ENCODE measurements at regions not wholly inside any gene's neighbourhood (a gene's known extent, or its start where the extent isn't known, plus 50 kb on each side); places are given as distances from the start of the nearest gene placed in this dataset.

- no peak for ATAC-seq (replicated peaks)
- DNase-seq = no peak
- Mint-ChIP-seq H3K27me3 (no peaks in the 10 kb centered on the region), H3K27ac (no peak overlapping the region), H3K9me3 (peaks cover 0 to 1% of the 10 kb centered on the region in 2 donors), H3K4me3 (no peak overlapping the region), H3K4me1 (no peaks in the 10 kb centered on the region), H3K36me3 (no peaks in the 10 kb centered on the region)
These were observed 107.6 kb downstream of the MSX2 start for GRCh38 chr5:174832025-174832424.

DNA sequence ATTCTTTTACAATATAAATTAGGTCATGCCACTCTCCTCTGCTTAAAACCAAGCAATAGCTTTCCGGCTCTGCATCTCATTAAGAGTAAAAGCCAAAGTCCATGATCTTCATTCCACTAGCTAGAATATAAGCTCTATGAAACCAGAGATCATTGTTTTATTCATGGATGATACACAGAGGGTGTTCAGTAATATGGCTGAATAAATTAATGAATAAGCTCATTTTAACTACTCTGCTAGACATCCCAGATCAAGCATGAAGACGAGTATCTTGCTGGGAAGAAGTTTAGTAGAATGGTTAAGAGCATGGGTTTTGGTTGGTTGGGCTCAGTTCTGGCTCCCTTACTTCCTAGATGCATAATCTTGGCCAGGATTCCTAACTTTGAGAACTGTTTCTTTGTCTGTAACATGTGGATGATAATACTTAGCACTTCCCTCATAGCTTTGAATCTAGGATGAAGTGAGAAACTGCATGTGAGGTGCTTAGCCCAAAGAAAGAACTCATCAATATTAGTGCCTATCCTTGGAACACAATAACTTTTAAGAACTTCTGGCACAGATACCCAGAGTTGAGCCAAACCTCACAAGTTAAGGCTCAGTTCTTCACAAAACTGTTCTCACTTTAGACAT lies 106.8 kb downstream of the MSX2 start:
- ATAC-seq (replicated peaks) (no peak), DNase-seq (no peak)
- no peak overlapping the region for H3K27ac Mint-ChIP-seq
- peaks cover 0 to 1% of the 10 kb centered on the region in 2 donors for H3K9me3 Mint-ChIP-seq
- no peaks in the 10 kb centered on the region for H3K27me3 Mint-ChIP-seq
- H3K4me1 Mint-ChIP-seq = no peaks in the 10 kb centered on the region
- H3K36me3 Mint-ChIP-seq = no peaks in the 10 kb centered on the region
- no peak overlapping the region for H3K4me3 Mint-ChIP-seq

DNA sequence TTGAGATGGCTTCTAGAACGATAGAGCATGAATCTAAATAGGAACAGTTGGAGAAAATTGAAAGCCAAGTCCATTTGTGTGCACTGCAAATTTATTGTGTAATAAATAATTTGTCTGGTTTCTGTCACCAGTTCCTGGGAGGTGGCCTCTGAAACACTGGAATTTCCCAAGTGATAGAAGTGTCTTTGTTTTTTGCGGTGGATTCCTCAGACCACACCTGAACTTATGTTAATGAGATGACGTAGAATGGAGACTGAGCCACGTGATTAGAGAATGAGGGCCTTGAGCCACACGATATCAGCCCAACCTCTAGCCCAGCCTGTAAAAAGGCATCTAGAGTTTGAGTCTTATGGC lies 105.1 kb downstream of the MSX2 start:
- Mint-ChIP-seq H3K9me3 (no peaks in the 10 kb centered on the region), H3K27me3 (no peaks in the 10 kb centered on the region), H3K36me3 (no peaks in the 10 kb centered on the region), H3K4me3 (no peak overlapping the region), H3K4me1 (no peaks in the 10 kb centered on the region), H3K27ac (no peak overlapping the region)
- ATAC-seq (replicated peaks) = no peak
- no peak for DNase-seq

GRCh38 chr5:174828804-174829510 lies 104.6 kb downstream of the MSX2 start:
- H3K27me3 Mint-ChIP-seq = no peaks in the 10 kb centered on the region
- no peak for ATAC-seq (replicated peaks)
- no peaks in the 10 kb centered on the region for H3K4me1 Mint-ChIP-seq
- no peak overlapping the region for H3K27ac Mint-ChIP-seq
- H3K36me3 Mint-ChIP-seq = no peaks in the 10 kb centered on the region
- DNase-seq = no peak
- no peak overlapping the region for H3K4me3 Mint-ChIP-seq
- no peaks in the 10 kb centered on the region for H3K9me3 Mint-ChIP-seq

GRCh38 chr5:174827558-174827957 lies 103.2 kb downstream of the MSX2 start:
- H3K4me1 Mint-ChIP-seq = no peaks in the 10 kb centered on the region
- no peaks in the 10 kb centered on the region for H3K27me3 Mint-ChIP-seq
- H3K4me3 Mint-ChIP-seq = no peak overlapping the region
- ATAC-seq (replicated peaks) (no peak), DNase-seq (no peak)
- H3K9me3 Mint-ChIP-seq = no peaks in the 10 kb centered on the region
- no peak overlapping the region for H3K27ac Mint-ChIP-seq
- H3K36me3 Mint-ChIP-seq = no peaks in the 10 kb centered on the region

DNA sequence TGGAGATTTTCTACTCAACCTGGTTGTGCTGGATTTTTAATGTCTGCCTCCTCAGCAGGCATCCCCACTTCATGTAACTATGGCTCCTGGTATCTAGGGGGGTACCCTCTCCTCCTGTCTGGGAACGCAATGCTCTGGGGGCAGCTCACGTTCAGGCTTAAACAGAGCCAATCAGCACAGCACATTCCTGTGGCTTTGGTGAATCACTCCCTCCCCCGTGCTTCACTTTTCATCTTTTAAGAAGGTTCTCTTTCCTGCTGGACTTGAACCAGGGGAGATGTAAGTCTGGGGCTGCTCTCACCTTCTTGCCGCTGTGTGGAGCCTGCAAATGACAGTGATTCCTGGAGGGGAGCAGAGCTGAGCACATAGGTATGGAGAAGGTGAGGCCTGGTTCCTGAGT lies 101.2 kb downstream of the MSX2 start:
- no peak overlapping the region for H3K27ac Mint-ChIP-seq
- H3K27me3 Mint-ChIP-seq = peaks cover 0 to 3% of the 10 kb centered on the region in 2 donors
- H3K36me3 Mint-ChIP-seq = no peaks in the 10 kb centered on the region
- H3K9me3 Mint-ChIP-seq = peaks cover 0 to 3% of the 10 kb centered on the region in 2 donors
- H3K4me1 Mint-ChIP-seq = no peaks in the 10 kb centered on the region
- DNase-seq = no peak
- no peak for ATAC-seq (replicated peaks)
- H3K4me3 Mint-ChIP-seq = no peak overlapping the region

GRCh38 chr5:174818430-174818829 lies 94.0 kb downstream of the MSX2 start:
- DNase-seq = no peak
- H3K27me3 Mint-ChIP-seq = peaks cover 0 to 4% of the 10 kb centered on the region in 2 donors
- no peak overlapping the region for H3K27ac Mint-ChIP-seq
- H3K4me3 Mint-ChIP-seq = no peak overlapping the region
- peaks cover 9 to 12% of the 10 kb centered on the region in 2 donors for H3K9me3 Mint-ChIP-seq
- H3K36me3 Mint-ChIP-seq = peaks cover 0 to 2% of the 10 kb centered on the region in 2 donors
- no peak for ATAC-seq (replicated peaks)
- no peaks in the 10 kb centered on the region for H3K4me1 Mint-ChIP-seq

GRCh38 chr5:174817610-174818009 lies 93.2 kb downstream of the MSX2 start:
- H3K4me1 Mint-ChIP-seq = no peaks in the 10 kb centered on the region
- no peak for ATAC-seq (replicated peaks)

DNA sequence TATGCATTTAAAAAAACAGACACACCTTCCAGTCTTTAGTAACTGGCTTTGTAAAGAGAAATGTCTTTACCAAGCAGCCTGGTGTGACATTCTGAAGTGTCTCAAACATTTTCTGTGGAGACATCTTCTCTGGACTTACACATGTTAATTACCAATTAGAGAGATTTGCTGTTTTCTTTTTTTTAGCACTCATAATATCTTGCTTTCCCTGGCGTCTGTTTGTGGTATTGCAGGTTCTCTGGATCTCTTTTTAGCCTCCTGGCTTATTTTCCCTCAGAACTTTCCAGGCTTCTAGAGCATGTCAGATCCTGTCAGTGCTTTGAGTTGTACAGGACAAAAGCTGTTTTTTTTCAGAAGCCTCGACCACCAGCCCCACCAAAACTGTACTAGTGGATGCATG lies 92.5 kb downstream of the MSX2 start:
- ATAC-seq (replicated peaks) (no peak), DNase-seq (no peak)
- H3K9me3 Mint-ChIP-seq = peaks cover 9 to 12% of the 10 kb centered on the region in 2 donors
- H3K36me3 Mint-ChIP-seq = peaks cover 0 to 2% of the 10 kb centered on the region in 2 donors
- H3K4me3 Mint-ChIP-seq = no peak overlapping the region
- H3K27ac Mint-ChIP-seq = no peak overlapping the region
- no peaks in the 10 kb centered on the region for H3K4me1 Mint-ChIP-seq
- H3K27me3 Mint-ChIP-seq = peaks cover 0 to 4% of the 10 kb centered on the region in 2 donors

More at GRCh38 chr5:174817610-174818009, 93.2 kb downstream of the MSX2 start:
- peaks cover 9 to 12% of the 10 kb centered on the region in 2 donors for H3K9me3 Mint-ChIP-seq
- DNase-seq = no peak
- no peak overlapping the region for H3K4me3 Mint-ChIP-seq
- H3K36me3 Mint-ChIP-seq = peaks cover 0 to 2% of the 10 kb centered on the region in 2 donors
- H3K27me3 Mint-ChIP-seq = peaks cover 0 to 4% of the 10 kb centered on the region in 2 donors
- no peak overlapping the region for H3K27ac Mint-ChIP-seq

GRCh38 chr5:174811438-174811837 lies 87.1 kb downstream of the MSX2 start:
- H3K4me3 Mint-ChIP-seq = no peak overlapping the region
- no peak overlapping the region for H3K27ac Mint-ChIP-seq
- H3K36me3 Mint-ChIP-seq = peaks cover 0 to 2% of the 10 kb centered on the region in 2 donors
- ATAC-seq (replicated peaks) (no peak), DNase-seq (no peak)
- no peaks in the 10 kb centered on the region for H3K4me1 Mint-ChIP-seq
- H3K9me3 Mint-ChIP-seq = peaks cover 8 to 12% of the 10 kb centered on the region in 2 donors
- no peaks in the 10 kb centered on the region for H3K27me3 Mint-ChIP-seq

GRCh38 chr5:174810796-174811195 lies 86.4 kb downstream of the MSX2 start:
- no peak overlapping the region for H3K4me3 Mint-ChIP-seq
- no peaks in the 10 kb centered on the region for H3K36me3 Mint-ChIP-seq
- peaks cover 2 to 6% of the 10 kb centered on the region in 2 donors for H3K9me3 Mint-ChIP-seq
- ATAC-seq (replicated peaks) (no peak), DNase-seq (no peak)
- H3K27ac Mint-ChIP-seq = no peak overlapping the region
- no peaks in the 10 kb centered on the region for H3K27me3 Mint-ChIP-seq
- H3K4me1 Mint-ChIP-seq = no peaks in the 10 kb centered on the region

GRCh38 chr5:174807471-174807870 lies 83.1 kb downstream of the MSX2 start:
- DNase-seq = no peak
- peaks cover 0 to 7% of the 10 kb centered on the region in 2 donors for H3K9me3 Mint-ChIP-seq
- no peak for ATAC-seq (replicated peaks)

GRCh38 chr5:174806729-174807128 lies 82.3 kb downstream of the MSX2 start:
- no peak overlapping the region for H3K4me3 Mint-ChIP-seq
- DNase-seq (no peak), ATAC-seq (replicated peaks) (no peak)
- no peaks in the 10 kb centered on the region for H3K36me3 Mint-ChIP-seq
- H3K4me1 Mint-ChIP-seq = no peaks in the 10 kb centered on the region
- H3K27me3 Mint-ChIP-seq = no peaks in the 10 kb centered on the region
- H3K27ac Mint-ChIP-seq = no peak overlapping the region
- peaks cover 0 to 7% of the 10 kb centered on the region in 2 donors for H3K9me3 Mint-ChIP-seq

More at GRCh38 chr5:174807471-174807870, 83.1 kb downstream of the MSX2 start:
- no peak overlapping the region for H3K4me3 Mint-ChIP-seq
- no peaks in the 10 kb centered on the region for H3K36me3 Mint-ChIP-seq
- no peaks in the 10 kb centered on the region for H3K27me3 Mint-ChIP-seq
- H3K4me1 Mint-ChIP-seq = no peaks in the 10 kb centered on the region
- H3K27ac Mint-ChIP-seq = no peak overlapping the region

DNA sequence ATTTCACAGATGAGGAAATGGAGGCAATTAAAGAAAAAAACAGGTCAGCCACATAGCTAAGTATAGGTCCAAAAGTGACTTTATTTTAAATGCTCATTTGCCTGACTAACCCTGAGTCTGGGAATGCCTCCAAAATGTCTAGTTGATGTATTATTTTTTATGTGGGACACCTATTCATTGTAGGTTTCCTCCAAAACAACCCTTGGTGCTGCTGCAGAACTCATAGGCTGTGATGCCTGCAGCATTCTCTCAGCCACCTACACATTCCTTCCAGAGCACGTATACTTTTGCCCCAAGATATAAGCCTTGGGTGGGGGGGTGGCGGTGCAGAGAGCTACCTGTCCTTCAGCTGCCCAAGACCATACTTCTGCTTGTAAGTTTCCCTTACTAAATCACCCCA lies 77.4 kb downstream of the MSX2 start:
- no peaks in the 10 kb centered on the region for H3K36me3 Mint-ChIP-seq
- no peak overlapping the region for H3K27ac Mint-ChIP-seq
- H3K9me3 Mint-ChIP-seq = peaks cover 0 to 7% of the 10 kb centered on the region in 2 donors
- ATAC-seq (replicated peaks) = no peak
- no peak for DNase-seq
- H3K4me1 Mint-ChIP-seq = no peaks in the 10 kb centered on the region
- H3K27me3 Mint-ChIP-seq = peaks cover 5 to 16% of the 10 kb centered on the region in 2 donors
- H3K4me3 Mint-ChIP-seq = no peak overlapping the region

DNA sequence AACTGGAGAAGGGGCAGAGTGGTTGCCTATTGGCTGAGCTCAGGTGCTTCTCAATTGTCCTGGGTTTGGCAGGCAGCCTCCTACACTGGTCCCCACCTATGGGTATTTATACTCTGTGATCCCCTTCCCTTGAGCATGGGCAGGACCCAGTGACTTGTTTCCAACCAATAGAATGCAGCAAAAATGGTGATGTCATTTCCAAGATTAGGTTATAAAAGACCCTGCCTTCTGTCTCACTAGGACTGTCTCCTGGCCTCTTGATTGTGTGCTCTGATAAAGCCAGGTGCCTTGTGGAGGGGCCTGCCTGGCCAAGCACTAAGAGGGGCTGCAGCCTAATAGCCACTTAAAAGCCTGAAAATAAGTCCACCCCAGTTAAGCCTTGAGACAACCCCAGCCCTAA lies 76.1 kb downstream of the MSX2 start:
- peaks cover 9 to 21% of the 10 kb centered on the region in 2 donors for H3K27me3 Mint-ChIP-seq
- H3K27ac Mint-ChIP-seq = no peak overlapping the region
- no peak overlapping the region for H3K4me3 Mint-ChIP-seq
- no peaks in the 10 kb centered on the region for H3K36me3 Mint-ChIP-seq
- ATAC-seq (replicated peaks) = no peak
- H3K4me1 Mint-ChIP-seq = no peaks in the 10 kb centered on the region
- peaks cover 0 to 4% of the 10 kb centered on the region in 2 donors for H3K9me3 Mint-ChIP-seq
- no peak for DNase-seq

Measured in stimulated activated naive B cell treated with anti-CD40 and anti-IgM and Interleukin-4, amounts not matched to agents 10 μg/mL and 1 μg/mL and 100 μg/mL, for 72 hours (primary cell).